ENCODE measurements at regions not wholly inside any gene's neighbourhood (a gene's known extent, or its start where the extent isn't known, plus 50 kb on each side); places are given as distances from the start of the nearest gene placed in this dataset.

- no peak for DNase-seq
Observed at GRCh38 chr2:47265158-47265557, 88.8 kb upstream of the CALM2 start.

DNA sequence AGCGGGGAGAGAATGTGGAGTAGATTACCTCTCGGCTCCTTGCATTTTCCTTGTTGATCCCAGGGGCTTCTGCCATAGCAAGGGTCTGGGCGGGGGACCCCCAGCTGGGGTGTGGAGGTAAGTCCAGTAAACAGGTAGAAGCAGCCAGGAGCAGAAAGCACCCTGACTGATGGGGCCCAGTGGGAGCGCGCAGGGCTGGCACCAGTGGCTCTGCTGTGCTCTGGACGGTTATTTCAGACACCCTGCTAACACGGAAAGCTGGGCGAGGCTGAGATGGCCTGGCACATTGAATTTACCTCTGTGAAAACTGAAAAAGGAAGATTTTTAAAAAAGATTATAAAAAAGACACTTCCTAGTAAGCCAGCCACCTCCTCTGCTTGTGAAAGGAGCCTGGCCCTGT lies 88.4 kb upstream of the CALM2 start:
- DNase-seq: no peak

- DNase-seq: no peak
Observed at GRCh38 chr2:47264143-47264542, 87.8 kb upstream of the CALM2 start.

DNA sequence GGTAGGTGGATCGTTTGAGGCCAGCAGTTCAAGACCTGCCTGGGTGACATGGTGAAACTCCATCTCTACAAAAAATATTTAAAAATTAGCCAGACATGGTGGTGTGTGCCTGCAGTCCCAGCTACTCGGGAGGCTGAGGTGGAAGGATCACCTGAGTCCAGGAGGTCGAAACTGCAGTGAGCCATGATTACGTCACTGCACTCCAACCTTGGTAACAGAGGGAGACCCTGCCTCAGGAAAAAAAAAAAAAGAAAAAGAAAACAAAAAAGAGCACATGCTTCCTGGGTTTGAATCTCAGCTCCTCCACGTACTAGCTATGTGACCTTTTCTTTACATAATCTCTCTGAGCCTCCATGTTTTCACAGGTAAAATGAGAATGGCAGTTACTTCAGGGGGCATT lies 86.3 kb upstream of the CALM2 start:
- DNase-seq: no peak

DNA sequence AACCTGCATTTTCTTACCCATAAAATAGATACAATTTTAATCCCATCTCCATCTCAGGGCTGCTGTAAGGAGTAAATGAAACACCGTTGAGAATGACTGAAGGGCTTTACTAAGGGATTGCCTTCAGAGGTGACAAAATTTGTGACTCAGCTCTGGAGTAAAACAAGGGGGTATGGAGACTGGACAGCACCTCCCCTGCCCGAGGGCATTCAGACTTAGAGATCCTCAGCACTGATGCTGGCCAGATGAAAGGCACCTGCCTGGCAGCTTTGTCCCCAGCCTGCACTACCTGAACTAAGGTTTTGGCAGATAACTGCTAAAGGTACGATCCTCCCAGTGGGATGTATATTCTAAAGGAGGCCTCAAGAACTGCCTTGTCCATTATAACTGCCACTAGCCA lies 84.7 kb upstream of the CALM2 start:
- DNase-seq: no peak

- no peak for DNase-seq
Observed at GRCh38 chr2:47259829-47260228, 83.5 kb upstream of the CALM2 start.

GRCh38 chr2:47257946-47258348 lies 81.6 kb upstream of the CALM2 start:
- no peak for DNase-seq

- no peak for DNase-seq
Observed at GRCh38 chr2:47256416-47257087, 80.2 kb upstream of the CALM2 start.

DNA sequence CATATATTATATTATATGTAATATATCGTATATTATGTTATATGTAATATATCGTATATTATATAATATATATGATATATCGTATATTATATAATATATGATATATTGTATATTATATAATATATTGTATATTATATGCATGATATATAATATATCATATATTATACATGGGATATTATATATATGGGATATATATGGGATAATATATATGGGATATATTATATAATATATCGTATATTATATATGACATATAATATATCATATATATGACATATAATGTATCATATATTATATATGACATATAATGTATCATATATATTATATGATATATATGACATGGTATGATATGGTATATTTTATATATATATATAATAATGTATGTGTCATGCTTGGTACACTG lies 79.5 kb upstream of the CALM2 start:
- DNase-seq: no peak

DNA sequence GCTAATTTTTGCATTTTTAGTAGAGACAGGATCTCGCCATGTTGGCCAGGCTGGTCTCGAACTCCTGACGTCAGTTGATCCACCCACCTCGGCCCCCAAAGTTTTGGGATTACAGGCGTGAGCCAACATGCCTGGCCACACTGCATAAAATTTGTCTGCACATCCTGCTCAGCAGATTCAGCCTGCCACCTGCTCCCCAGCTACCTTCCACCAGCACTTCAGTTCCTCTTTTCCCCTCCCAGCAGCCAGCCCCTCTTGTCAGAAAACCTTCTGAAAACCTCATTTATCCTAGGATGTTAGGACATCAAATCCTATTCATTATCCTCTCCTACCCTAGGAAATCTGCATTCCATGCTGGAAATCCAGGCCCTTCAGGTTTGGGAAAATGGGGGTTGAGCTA lies 78.2 kb upstream of the CALM2 start:
- no peak for DNase-seq

DNA sequence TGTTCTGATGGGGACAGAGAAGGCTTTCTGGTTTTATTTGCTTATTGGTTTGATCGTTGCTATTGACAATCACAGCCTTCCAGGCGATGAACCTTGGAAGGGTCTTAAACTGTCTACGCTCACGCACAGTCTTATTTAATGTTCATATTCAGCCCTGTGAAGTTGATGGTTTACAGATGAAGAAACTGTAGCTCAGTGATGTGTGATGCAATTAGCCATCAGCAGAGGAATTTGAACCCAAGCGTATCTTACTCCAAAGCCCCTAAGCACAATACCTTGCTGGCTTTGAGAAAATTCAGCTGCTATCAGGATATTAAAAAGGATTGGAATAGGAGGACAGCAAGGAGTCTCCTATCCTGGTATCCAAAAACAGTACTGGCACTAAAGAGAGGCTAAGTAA lies 77.1 kb upstream of the CALM2 start:
- DNase-seq: no peak

DNA sequence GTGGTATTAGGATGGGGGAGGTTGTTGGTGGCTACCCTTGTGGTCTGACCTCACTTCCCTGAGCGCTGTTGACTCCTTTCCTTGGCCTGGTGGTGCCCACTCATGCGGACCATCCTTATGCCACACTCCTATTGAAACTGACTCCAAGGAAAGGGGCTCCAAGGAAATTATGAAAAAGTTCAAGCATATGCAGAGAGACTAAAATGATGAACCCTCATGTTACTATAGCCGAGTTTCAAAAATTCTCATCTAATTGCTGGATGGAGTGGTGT lies 75.0 kb upstream of the CALM2 start:
- no peak for DNase-seq

- DNase-seq: no peak
Observed at GRCh38 chr2:47250586-47251403, 74.5 kb upstream of the CALM2 start.

DNA sequence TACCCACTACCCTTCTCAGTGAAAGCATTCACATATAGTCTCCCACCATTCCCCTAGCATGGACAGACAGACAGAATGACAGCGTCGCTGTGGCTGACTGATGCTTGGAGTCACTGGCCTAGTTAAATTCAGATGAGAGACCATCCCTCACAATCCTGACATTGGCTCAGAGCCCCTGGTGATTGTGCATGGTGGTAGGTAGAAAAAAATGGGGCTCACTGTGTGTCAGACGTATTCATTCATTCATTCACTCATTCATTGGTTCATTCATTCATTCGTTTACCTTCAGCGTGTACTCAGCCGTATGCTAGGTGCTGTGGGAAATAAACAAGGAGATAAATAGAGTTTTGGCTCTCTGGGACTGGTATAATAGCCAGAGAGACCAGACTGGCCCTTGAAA lies 73.6 kb upstream of the CALM2 start:
- DNase-seq: no peak

- no peak for DNase-seq
Observed at GRCh38 chr2:47249157-47249900, 73.0 kb upstream of the CALM2 start.

- no peak for DNase-seq
Observed at GRCh38 chr2:47243596-47244323, 67.4 kb upstream of the CALM2 start.

DNA sequence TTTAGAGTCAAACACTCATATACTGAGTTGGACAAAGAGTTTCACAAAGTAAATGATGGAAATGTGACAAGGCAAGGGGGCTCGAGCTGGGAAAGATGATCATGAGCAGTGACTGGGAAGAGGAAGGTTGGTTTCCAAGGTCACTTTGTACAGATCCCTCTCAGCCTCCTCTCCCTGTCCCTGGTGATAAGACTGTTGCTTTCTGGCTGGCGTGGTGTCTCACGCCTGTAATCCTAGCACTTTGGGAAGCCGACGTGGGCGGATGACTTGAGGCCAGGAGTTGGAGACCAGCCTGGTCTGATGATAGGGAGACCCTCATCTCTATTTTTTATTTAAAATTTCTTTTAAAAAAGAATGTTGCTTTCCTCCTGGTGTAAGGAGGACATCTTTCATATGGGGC lies 65.4 kb upstream of the CALM2 start:
- DNase-seq: no peak

GRCh38 chr2:47239119-47239969 lies 63.0 kb upstream of the CALM2 start:
- no peak for DNase-seq

DNA sequence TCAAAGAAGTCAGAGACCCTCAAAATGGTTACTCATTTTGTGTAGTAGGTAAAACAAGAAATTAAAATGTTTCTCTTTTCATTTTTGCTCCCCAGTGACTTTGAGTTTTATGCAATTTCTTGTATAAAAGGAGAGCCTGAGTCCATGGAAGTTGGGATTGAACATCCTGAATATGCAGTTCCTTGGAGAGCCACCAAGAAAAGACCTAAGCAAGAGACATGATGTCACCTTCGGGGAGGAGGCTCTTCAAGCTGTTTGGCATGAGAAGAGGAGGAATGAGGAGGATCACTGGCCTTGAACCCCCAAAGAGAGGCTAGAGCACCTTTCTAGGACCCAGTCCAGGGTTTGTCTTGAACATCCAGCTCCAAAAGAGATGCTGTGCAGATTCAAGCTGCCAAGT lies 62.3 kb upstream of the CALM2 start:
- DNase-seq: no peak

DNA sequence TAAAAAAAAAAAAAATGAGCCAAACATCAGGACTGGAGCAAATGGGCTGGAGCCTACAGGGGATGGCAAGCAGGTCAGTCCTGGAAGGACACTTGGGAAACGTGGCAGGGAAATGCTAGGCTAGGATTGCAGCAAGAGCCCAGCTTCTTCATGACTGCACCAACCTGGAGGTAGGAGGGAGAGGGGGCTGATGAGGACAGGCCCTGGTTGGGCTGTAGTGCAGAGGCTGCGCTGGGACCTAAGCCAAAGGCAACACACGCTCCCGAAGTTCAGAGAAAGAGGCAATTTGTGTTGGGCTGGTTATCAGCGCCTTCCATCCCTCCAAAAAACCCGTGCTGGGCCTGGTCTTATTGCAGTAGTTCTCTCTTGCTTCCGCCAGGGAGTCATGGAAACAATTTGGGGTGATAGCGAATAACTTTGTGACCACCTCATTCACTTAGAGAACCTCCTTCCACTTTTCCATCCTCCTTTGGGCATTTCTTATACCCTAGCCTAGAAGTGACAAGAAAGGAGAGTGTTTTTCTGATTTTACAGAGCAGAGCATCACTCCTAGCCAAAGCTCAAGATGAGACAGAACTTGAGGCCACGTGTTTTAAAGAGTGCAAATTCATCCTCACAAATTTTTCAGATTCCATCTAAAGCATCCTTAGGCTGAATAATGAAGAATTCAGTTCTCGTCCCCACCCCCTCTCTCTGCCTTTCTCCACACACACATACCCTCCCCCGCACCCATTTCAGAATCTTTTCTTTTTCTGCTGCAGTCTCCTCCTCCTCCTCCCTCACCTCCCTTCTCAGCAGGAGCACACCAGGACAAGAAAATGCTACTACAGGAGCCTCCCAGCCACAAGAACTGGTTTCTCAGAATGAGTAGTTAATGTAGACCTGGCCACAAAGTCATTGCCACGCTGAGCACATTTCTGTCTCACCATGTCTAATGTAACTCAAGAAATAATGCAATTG lies 61.3 kb upstream of the CALM2 start:
- DNase-seq: peak; percentile 37
